Fibroblast of villous mesenchyme (primary cell): ENCODE measurements at regions not wholly inside any gene's neighbourhood (a gene's known extent, or its start where the extent isn't known, plus 50 kb on each side); places are given as distances from the start of the nearest gene placed in this dataset.

Source experiments
- DNase-seq: peaks from one replicate; pipeline ENCODE4 v3.0.0-alpha.2; 2010; ENCODE audit warnings: low read depth
- H3K4me3 ChIP-seq: 2 replicates; pipeline ENCODE4 v1.5.1; 2011; ENCODE audit warnings: low read depth, mild to moderate bottlenecking, low read length
- CTCF ChIP-seq: IDR thresholded peaks from 2 replicates; pipeline ENCODE4 v1.5.1; 2012; ENCODE audit warnings: low read depth, mild to moderate bottlenecking, low read length; ENCODE audit not compliant: insufficient read depth

- DNase-seq = no peak
- no peak overlapping the region for H3K4me3 ChIP-seq
- TF ChIP-seq CTCF = no peak
Measured at GRCh38 chr6:3538536-3538935, 81.7 kb upstream of the SLC22A23 start.

GRCh38 chr6:3536901-3537300 lies 80.1 kb upstream of the SLC22A23 start:
- H3K4me3 ChIP-seq = no peak overlapping the region
- no peak for DNase-seq
- TF ChIP-seq CTCF = no peak

- DNase-seq = peak; percentile 16
- TF ChIP-seq CTCF = no peak
- no peak overlapping the region for H3K4me3 ChIP-seq
Measured at GRCh38 chr6:3535776-3536435, 79.1 kb upstream of the SLC22A23 start.

- no peak for TF ChIP-seq CTCF
- H3K4me3 ChIP-seq = no peak overlapping the region
- no peak for DNase-seq
Measured at GRCh38 chr6:3535033-3535775, 78.4 kb upstream of the SLC22A23 start.

GRCh38 chr6:3534599-3534998 lies 77.7 kb upstream of the SLC22A23 start:
- peak; percentile 32 for DNase-seq
- no peak for TF ChIP-seq CTCF

GRCh38 chr6:3533981-3534380 lies 77.1 kb upstream of the SLC22A23 start:
- no peak for TF ChIP-seq CTCF
- DNase-seq = no peak
- H3K4me3 ChIP-seq = no peak overlapping the region

More at GRCh38 chr6:3534599-3534998, 77.7 kb upstream of the SLC22A23 start:
- H3K4me3 ChIP-seq = no peak overlapping the region
